GM23338 (cell line): ENCODE measurements at regions not wholly inside any gene's neighbourhood (a gene's known extent, or its start where the extent isn't known, plus 50 kb on each side); places are given as distances from the start of the nearest gene placed in this dataset.

Experiments used
- ATAC-seq: fragments of 200-7000 bp; cut with Tn5 transposase; 3 replicates; pipeline ENCODE4 v1.9.1; 2020
- DNase-seq: peaks from one replicate; pipeline ENCODE4 v3.0.0-alpha.2; 2015; ENCODE audit warnings: low spot score
- H2AFZ ChIP-seq: fragments of 200-600 bp; sonication (generic); 2 replicates; pipeline ENCODE4 v1.8.0; 2016; ENCODE audit warnings: antibody characterized with exemption, mild to moderate bottlenecking, moderate library complexity
- H3F3A ChIP-seq: fragments of 200-600 bp; sonication (generic); replicated peaks from 2 replicates; pipeline ENCODE4 v1.8.0; 2017; ENCODE audit warnings: antibody characterized with exemption, mixed run types, low read depth
- H3K27ac ChIP-seq: fragments of 200-600 bp; sonication (generic); 2 replicates; pipeline ENCODE4 v1.6.1; 2016; ENCODE audit warnings: low read depth
- H3K27me3 ChIP-seq: fragments of 200-600 bp; sonication (generic); 2 replicates; pipeline ENCODE4 v1.8.0; 2016; ENCODE audit warnings: mild to moderate bottlenecking, mixed run types, moderate library complexity; ENCODE audit not compliant: insufficient read depth
- H3K36me3 ChIP-seq: fragments of 200-600 bp; sonication (generic); 2 replicates; pipeline ENCODE4 v1.8.0; 2016; ENCODE audit warnings: mild to moderate bottlenecking; ENCODE audit not compliant: insufficient read depth
- H3K4me1 ChIP-seq: fragments of 200-600 bp; sonication (generic); 2 replicates; pipeline ENCODE4 v1.8.0; 2016; ENCODE audit warnings: mild to moderate bottlenecking, moderate library complexity; ENCODE audit not compliant: insufficient read depth
- H3K4me2 ChIP-seq: fragments of 200-600 bp; sonication (generic); 2 replicates; pipeline ENCODE4 v1.7.1; 2017; ENCODE audit warnings: mixed run types
- H3K4me3 ChIP-seq: fragments of 200-600 bp; sonication (generic); 2 replicates; pipeline ENCODE4 v1.6.1; 2016; ENCODE audit warnings: mixed run types
- H3K79me2 ChIP-seq: fragments of 200-600 bp; sonication (generic); replicated peaks from 2 replicates; pipeline ENCODE4 v1.8.0; 2017; ENCODE audit warnings: mild to moderate bottlenecking; ENCODE audit not compliant: insufficient read depth
- H3K9me2 ChIP-seq: fragments of 200-600 bp; sonication (generic); 2 replicates; pipeline ENCODE4 v1.8.0; 2017; ENCODE audit not compliant: insufficient read depth
- H4K20me1 ChIP-seq: fragments of 200-600 bp; sonication (generic); replicated peaks from 2 replicates; pipeline ENCODE4 v1.8.0; 2017; ENCODE audit warnings: mild to moderate bottlenecking; ENCODE audit not compliant: insufficient read depth
- H3K27ac Mint-ChIP-seq: 2 replicates; pipeline ENCODE4 v1.8.0; 2020; ENCODE audit warnings: inconsistent platforms, mild to moderate bottlenecking, moderate library complexity, mixed read lengths
- H3K27me3 Mint-ChIP-seq: 3 replicates; pipeline ENCODE4 v1.8.0; 2022; ENCODE audit warnings: low read depth, mild to moderate bottlenecking, moderate library complexity, mixed read lengths, inconsistent platforms; ENCODE audit not compliant: insufficient read depth, poor library complexity
- H3K36me3 Mint-ChIP-seq: 3 replicates; pipeline ENCODE4 v1.8.0; 2021; ENCODE audit warnings: low read depth, mild to moderate bottlenecking, inconsistent platforms, moderate library complexity, mixed read lengths
- H3K4me1 Mint-ChIP-seq: 3 replicates; pipeline ENCODE4 v1.8.0; 2020; ENCODE audit warnings: mild to moderate bottlenecking, inconsistent platforms, mixed read lengths
- H3K4me3 Mint-ChIP-seq: 3 replicates; pipeline ENCODE4 v1.8.0; 2021; ENCODE audit warnings: moderate library complexity, mild to moderate bottlenecking, inconsistent platforms, mixed read lengths
- H3K9me3 Mint-ChIP-seq: 3 replicates; pipeline ENCODE4 v1.8.0; 2020; ENCODE audit warnings: moderate library complexity, mild to moderate bottlenecking, inconsistent platforms, mixed read lengths
- CREB1 ChIP-seq: fragments of 250-450 bp; sonication (Bioruptor Pico); IDR thresholded peaks from 2 replicates; pipeline ENCODE4 v1.5.0; 2020; ENCODE audit warnings: low read depth, mild to moderate bottlenecking, moderate library complexity
- CTCF ChIP-seq, 2 experiments: fragments of 200-600 bp in 1 of 2; sonication (generic) in 1 of 2; conservative IDR thresholded peaks; 2 replicates each; pipeline versions ENCODE4 v1.5.1 to v1.6.1; 2016 to 2017; ENCODE audit warnings: antibody characterized with exemption in 2 of 2, low read depth in 2 of 2, mild to moderate bottlenecking in 2 of 2, moderate library complexity in 1 of 2
- ETS1 ChIP-seq: IDR thresholded peaks from 2 replicates; pipeline ENCODE4 v1.6.1; 2016; ENCODE audit warnings: antibody characterized with exemption
- EZH2 ChIP-seq: fragments of 200-600 bp; sonication (generic); IDR thresholded peaks from one replicate; pipeline ENCODE4 v1.8.0; 2017; ENCODE audit warnings: antibody characterized with exemption, mild to moderate bottlenecking, low read depth; ENCODE audit not compliant: unreplicated experiment
- EZH2phosphoT487 ChIP-seq: fragments of 200-600 bp; sonication (generic); IDR thresholded peaks from one replicate; pipeline ENCODE4 v1.8.1; 2018; ENCODE audit warnings: antibody characterized with exemption; ENCODE audit not compliant: unreplicated experiment
- JUNB ChIP-seq: IDR thresholded peaks from one replicate; pipeline ENCODE4 v1.6.1; 2016; ENCODE audit warnings: antibody characterized with exemption; ENCODE audit not compliant: unreplicated experiment
- NANOG ChIP-seq: IDR thresholded peaks from 2 replicates; pipeline ENCODE4 v1.6.1; 2016; ENCODE audit warnings: antibody characterized with exemption, borderline replicate concordance
- POLR2AphosphoS5 ChIP-seq: IDR thresholded peaks from 2 replicates; pipeline ENCODE4 v1.6.1; 2016; ENCODE audit warnings: antibody characterized with exemption, low read depth
- REST ChIP-seq: IDR thresholded peaks from one replicate; pipeline ENCODE4 v1.6.1; 2018; ENCODE audit warnings: antibody characterized with exemption; ENCODE audit not compliant: unreplicated experiment
- STAT1 ChIP-seq: IDR thresholded peaks from one replicate; pipeline ENCODE4 v1.6.1; 2016; ENCODE audit warnings: antibody characterized with exemption; ENCODE audit not compliant: unreplicated experiment
- ZNF114 ChIP-seq: fragments of 250-450 bp; sonication (Bioruptor Pico); IDR thresholded peaks from 2 replicates; pipeline ENCODE4 v1.5.0; 2020; ENCODE audit warnings: mild to moderate bottlenecking, moderate library complexity
- ZNF331 ChIP-seq: fragments of 250-450 bp; sonication (Bioruptor Pico); IDR thresholded peaks from 2 replicates; pipeline ENCODE4 v1.5.0; 2020; ENCODE audit warnings: low read depth, mild to moderate bottlenecking, moderate library complexity

GRCh38 chr3:36250191-36250590 lies 130.1 kb upstream of the STAC start:
- peak overlapping the region; percentile 85 for H2AFZ ChIP-seq
- Mint-ChIP-seq H3K27ac (no peak overlapping the region), H3K9me3 (peaks cover 3% of the 10 kb centered on the region; the same call in 1 of the 3 replicates), H3K4me1 (peaks cover 6% of the 10 kb centered on the region; the same call in 2 of the 3 replicates), H3K27me3 (peaks cover 1% of the 10 kb centered on the region), H3K36me3 (no peaks in the 10 kb centered on the region), H3K4me3 (no peak overlapping the region)
- H3K36me3 ChIP-seq, result no peaks in the 10 kb centered on the region
- no peak for DNase-seq
- no peak overlapping the region for H3K4me2 ChIP-seq
- TF ChIP-seq JUNB, result no peak
- no peak for ATAC-seq
- H3K9me2 ChIP-seq, result peaks cover 8% of the 10 kb centered on the region; the same call in 1 of the 2 replicates
- H4K20me1 ChIP-seq, result no peaks in the 10 kb centered on the region
- no peaks in the 10 kb centered on the region for H3K79me2 ChIP-seq
- H3K4me3 ChIP-seq, result no peak overlapping the region
- H3K27ac ChIP-seq, result no peak overlapping the region
- H3F3A ChIP-seq, result no peaks in the 10 kb centered on the region
- H3K27me3 ChIP-seq, result no peaks in the 10 kb centered on the region
- H3K4me1 ChIP-seq, result no peaks in the 10 kb centered on the region

- TF ChIP-seq ZNF331 (CRISPR knock-in tag), result no peak
- TF ChIP-seq ZNF114 (CRISPR knock-in tag), result no peak
- TF ChIP-seq CTCF (conservative IDR thresholded peaks at IDR 0.05; ENCODE audit: low read depth in 2 of 2), result no peak
- TF ChIP-seq NANOG, result no peak
- TF ChIP-seq POLR2AphosphoS5, result no peak
- no peak for TF ChIP-seq EZH2phosphoT487
- TF ChIP-seq EZH2, result no peak
- no peak for TF ChIP-seq REST
- TF ChIP-seq STAT1, result no peak
- TF ChIP-seq JUNB, result no peak
- no peak for TF ChIP-seq CREB1
- no peak for TF ChIP-seq ETS1
- no peaks in the 10 kb centered on the region for H3K79me2 ChIP-seq
- H3K4me1 ChIP-seq, result no peaks in the 10 kb centered on the region
- Mint-ChIP-seq H3K4me3 (no peak overlapping the region), H3K27ac (no peak overlapping the region), H3K4me1 (no peaks in the 10 kb centered on the region; the same call in 2 of the 3 replicates), H3K36me3 (no peaks in the 10 kb centered on the region), H3K9me3 (no peaks in the 10 kb centered on the region; the same call in 2 of the 3 replicates), H3K27me3 (peaks cover 3% of the 10 kb centered on the region)
- no peaks in the 10 kb centered on the region for H3K27me3 ChIP-seq
- H4K20me1 ChIP-seq, result no peaks in the 10 kb centered on the region
- ATAC-seq (no peak), DNase-seq (no peak)
- no peaks in the 10 kb centered on the region for H3F3A ChIP-seq
- H3K36me3 ChIP-seq, result no peaks in the 10 kb centered on the region
- H3K4me3 ChIP-seq, result no peak overlapping the region
- H2AFZ ChIP-seq, result no peak overlapping the region
- H3K9me2 ChIP-seq, result no peaks in the 10 kb centered on the region
- no peak overlapping the region for H3K4me2 ChIP-seq
- H3K27ac ChIP-seq, result no peak overlapping the region
Measured at GRCh38 chr3:36257158-36257852, 123.0 kb upstream of the STAC start.
